BLaER1 (cell line): ENCODE measurements at regions not wholly inside any gene's neighbourhood (a gene's known extent, or its start where the extent isn't known, plus 50 kb on each side); places are given as distances from the start of the nearest gene placed in this dataset.

Experiments used
- H3K27ac ChIP-seq: shearing (Covaris generic); formaldehyde crosslinking; 2 replicates; pipeline ENCODE4 v1.8.1; 2022
- H3K27me3 ChIP-seq: shearing (Covaris generic); formaldehyde crosslinking; 2 replicates; pipeline ENCODE4 v1.8.1; 2022
- H3K36me3 ChIP-seq: shearing (Covaris generic); formaldehyde crosslinking; 2 replicates; pipeline ENCODE4 v1.8.1; 2022
- H3K4me1 ChIP-seq: shearing (Covaris generic); formaldehyde crosslinking; 2 replicates; pipeline ENCODE4 v1.8.1; 2022
- H3K4me2 ChIP-seq: shearing (Covaris generic); formaldehyde crosslinking; 2 replicates; pipeline ENCODE4 v1.8.1; 2022
- H3K4me3 ChIP-seq: shearing (Covaris generic); formaldehyde crosslinking; 2 replicates; pipeline ENCODE4 v1.8.1; 2022
- H3K9ac ChIP-seq: shearing (Covaris generic); formaldehyde crosslinking; 2 replicates; pipeline ENCODE4 v1.8.1; 2022
- H3K9me3 ChIP-seq: shearing (Covaris generic); formaldehyde crosslinking; 2 replicates; pipeline ENCODE4 v1.8.1; 2022
- H4K20me1 ChIP-seq: shearing (Covaris generic); formaldehyde crosslinking; 2 replicates; pipeline ENCODE4 v1.8.1; 2022
- Cebpa-rat ChIP-seq: shearing (Covaris generic); IDR thresholded peaks from 2 replicates; pipeline ENCODE4 v1.8.1; 2022

GRCh38 chr7:118720632-118721031 is 496.1 kb downstream of the ANKRD7 start:
- TF ChIP-seq Cebpa-rat: no peak

GRCh38 chr7:118731854-118732253 is 507.4 kb downstream of the ANKRD7 start:
- Histone ChIP-seq H3K27ac (no peak overlapping the region), H3K9me3 (no peaks in the 10 kb centered on the region), H3K36me3 (no peaks in the 10 kb centered on the region), H4K20me1 (no peaks in the 10 kb centered on the region), H3K27me3 (no peaks in the 10 kb centered on the region), H3K9ac (no peak overlapping the region), H3K4me2 (no peak overlapping the region), H3K4me1 (peaks cover 7% of the 10 kb centered on the region; the same call in 1 of the 2 replicates), H3K4me3 (no peak overlapping the region)
- TF ChIP-seq Cebpa-rat: no peak

More at GRCh38 chr7:118720632-118721031, 496.1 kb downstream of the ANKRD7 start:
- Histone ChIP-seq H3K4me1 (no peaks in the 10 kb centered on the region), H3K9me3 (no peaks in the 10 kb centered on the region), H3K4me2 (no peak overlapping the region), H4K20me1 (no peaks in the 10 kb centered on the region), H3K9ac (no peak overlapping the region), H3K27ac (no peak overlapping the region), H3K36me3 (no peaks in the 10 kb centered on the region), H3K4me3 (no peak overlapping the region), H3K27me3 (no peaks in the 10 kb centered on the region)

- Histone ChIP-seq H3K4me3 (no peak overlapping the region), H3K36me3 (no peaks in the 10 kb centered on the region), H3K4me1 (peaks cover 7% of the 10 kb centered on the region; the same call in 1 of the 2 replicates), H3K27ac (no peak overlapping the region), H3K4me2 (peak overlapping the region; percentile 18), H3K27me3 (no peaks in the 10 kb centered on the region), H4K20me1 (no peaks in the 10 kb centered on the region), H3K9me3 (no peaks in the 10 kb centered on the region), H3K9ac (no peak overlapping the region)
- no peak for TF ChIP-seq Cebpa-rat
Observed at GRCh38 chr7:118734541-118734940, 510.0 kb downstream of the ANKRD7 start.

GRCh38 chr7:118735441-118735840 is 510.9 kb downstream of the ANKRD7 start:
- Histone ChIP-seq H3K9me3 (no peaks in the 10 kb centered on the region), H3K27me3 (no peaks in the 10 kb centered on the region), H3K4me2 (no peak overlapping the region), H3K27ac (no peak overlapping the region), H3K4me1 (peaks cover 7% of the 10 kb centered on the region; the same call in 1 of the 2 replicates), H3K9ac (no peak overlapping the region), H4K20me1 (no peaks in the 10 kb centered on the region), H3K4me3 (no peak overlapping the region), H3K36me3 (no peaks in the 10 kb centered on the region)
- TF ChIP-seq Cebpa-rat: no peak

- no peak overlapping the region for H3K4me3 ChIP-seq
- H3K4me1 ChIP-seq: peaks cover 7% of the 10 kb centered on the region; the same call in 1 of the 2 replicates
- H3K36me3 ChIP-seq: no peaks in the 10 kb centered on the region
- no peaks in the 10 kb centered on the region for H4K20me1 ChIP-seq
- H3K4me2 ChIP-seq: no peak overlapping the region
- no peak overlapping the region for H3K27ac ChIP-seq
- no peak overlapping the region for H3K9ac ChIP-seq
- H3K9me3 ChIP-seq: no peaks in the 10 kb centered on the region
- H3K27me3 ChIP-seq: no peaks in the 10 kb centered on the region
- TF ChIP-seq Cebpa-rat: no peak
Observed at GRCh38 chr7:118737935-118738334, 513.4 kb downstream of the ANKRD7 start.

- Histone ChIP-seq H3K36me3 (no peaks in the 10 kb centered on the region), H4K20me1 (no peaks in the 10 kb centered on the region), H3K4me3 (no peak overlapping the region), H3K9ac (no peak overlapping the region), H3K4me2 (no peak overlapping the region), H3K27ac (no peak overlapping the region), H3K9me3 (no peaks in the 10 kb centered on the region), H3K27me3 (no peaks in the 10 kb centered on the region), H3K4me1 (no peaks in the 10 kb centered on the region)
- TF ChIP-seq Cebpa-rat: no peak
Observed at GRCh38 chr7:118745927-118746326, 521.4 kb downstream of the ANKRD7 start.

GRCh38 chr7:118747473-118747872 is 523.0 kb downstream of the ANKRD7 start:
- H3K9me3 ChIP-seq: no peaks in the 10 kb centered on the region

GRCh38 chr7:118753479-118753878 is 529.0 kb downstream of the ANKRD7 start:
- no peaks in the 10 kb centered on the region for H3K9me3 ChIP-seq
- no peak overlapping the region for H3K4me2 ChIP-seq
- TF ChIP-seq Cebpa-rat: no peak
- no peak overlapping the region for H3K4me3 ChIP-seq
- H3K27ac ChIP-seq: no peak overlapping the region
- no peak overlapping the region for H3K9ac ChIP-seq
- H3K36me3 ChIP-seq: no peaks in the 10 kb centered on the region
- H4K20me1 ChIP-seq: no peaks in the 10 kb centered on the region
- H3K4me1 ChIP-seq: no peaks in the 10 kb centered on the region
- no peaks in the 10 kb centered on the region for H3K27me3 ChIP-seq

More at GRCh38 chr7:118747473-118747872, 523.0 kb downstream of the ANKRD7 start:
- TF ChIP-seq Cebpa-rat: no peak
- Histone ChIP-seq H4K20me1 (no peaks in the 10 kb centered on the region), H3K9ac (no peak overlapping the region), H3K4me2 (no peak overlapping the region), H3K27ac (no peak overlapping the region), H3K4me1 (no peaks in the 10 kb centered on the region), H3K27me3 (no peaks in the 10 kb centered on the region), H3K4me3 (no peak overlapping the region), H3K36me3 (no peaks in the 10 kb centered on the region)

- H3K36me3 ChIP-seq: no peaks in the 10 kb centered on the region
- no peak overlapping the region for H3K9ac ChIP-seq
- no peak overlapping the region for H3K4me2 ChIP-seq
- TF ChIP-seq Cebpa-rat: no peak
- no peaks in the 10 kb centered on the region for H4K20me1 ChIP-seq
- no peak overlapping the region for H3K4me3 ChIP-seq
- no peaks in the 10 kb centered on the region for H3K9me3 ChIP-seq
- no peaks in the 10 kb centered on the region for H3K4me1 ChIP-seq
- no peak overlapping the region for H3K27ac ChIP-seq
- H3K27me3 ChIP-seq: no peaks in the 10 kb centered on the region
Observed at GRCh38 chr7:118754608-118755007, 530.1 kb downstream of the ANKRD7 start.

- no peak overlapping the region for H3K4me2 ChIP-seq
- no peak overlapping the region for H3K9ac ChIP-seq
- no peak overlapping the region for H3K4me3 ChIP-seq
- no peak for TF ChIP-seq Cebpa-rat
- H3K27me3 ChIP-seq: no peaks in the 10 kb centered on the region
- H3K9me3 ChIP-seq: no peaks in the 10 kb centered on the region
- no peaks in the 10 kb centered on the region for H3K36me3 ChIP-seq
- H4K20me1 ChIP-seq: no peaks in the 10 kb centered on the region
- no peak overlapping the region for H3K27ac ChIP-seq
- H3K4me1 ChIP-seq: no peaks in the 10 kb centered on the region
Observed at GRCh38 chr7:118755067-118755625, 530.6 kb downstream of the ANKRD7 start.

- H3K36me3 ChIP-seq: no peaks in the 10 kb centered on the region
- no peaks in the 10 kb centered on the region for H3K27me3 ChIP-seq
- H3K9me3 ChIP-seq: peaks cover 8% of the 10 kb centered on the region
- no peak overlapping the region for H3K4me3 ChIP-seq
- H3K9ac ChIP-seq: no peak overlapping the region
- no peaks in the 10 kb centered on the region for H4K20me1 ChIP-seq
- H3K27ac ChIP-seq: no peak overlapping the region
- TF ChIP-seq Cebpa-rat: no peak
- H3K4me2 ChIP-seq: no peak overlapping the region
- no peaks in the 10 kb centered on the region for H3K4me1 ChIP-seq
Observed at GRCh38 chr7:118757066-118757465, 532.6 kb downstream of the ANKRD7 start.
